ENCODE measurements at regions not wholly inside any gene's neighbourhood (a gene's known extent, or its start where the extent isn't known, plus 50 kb on each side); places are given as distances from the start of the nearest gene placed in this dataset.
"Not testable (repeated sequence)": the region's sequence is repeated elsewhere in the genome, so short reads cannot be mapped to it uniquely, and the experiment has no call there.

DNA sequence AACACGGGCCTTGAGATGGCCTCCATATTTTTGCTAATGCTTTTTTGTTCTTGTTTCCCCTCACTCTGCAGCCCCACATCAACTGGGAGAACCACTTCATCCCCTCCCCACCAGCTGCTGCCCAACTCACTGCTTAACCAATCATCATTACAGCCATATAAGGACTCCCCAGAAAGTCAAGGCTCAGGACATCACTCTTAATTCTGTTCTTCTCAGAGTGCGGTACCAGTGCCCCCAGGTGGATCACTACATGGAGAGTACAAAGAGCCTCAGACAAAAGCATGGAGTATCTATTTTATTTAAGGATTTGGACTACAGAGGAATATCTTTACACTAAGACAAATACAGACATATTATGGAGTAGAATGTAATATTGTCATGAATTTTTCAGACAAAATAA lies 340.6 kb downstream of the PAX3 start:
- TF ChIP-seq, protein P1, sequence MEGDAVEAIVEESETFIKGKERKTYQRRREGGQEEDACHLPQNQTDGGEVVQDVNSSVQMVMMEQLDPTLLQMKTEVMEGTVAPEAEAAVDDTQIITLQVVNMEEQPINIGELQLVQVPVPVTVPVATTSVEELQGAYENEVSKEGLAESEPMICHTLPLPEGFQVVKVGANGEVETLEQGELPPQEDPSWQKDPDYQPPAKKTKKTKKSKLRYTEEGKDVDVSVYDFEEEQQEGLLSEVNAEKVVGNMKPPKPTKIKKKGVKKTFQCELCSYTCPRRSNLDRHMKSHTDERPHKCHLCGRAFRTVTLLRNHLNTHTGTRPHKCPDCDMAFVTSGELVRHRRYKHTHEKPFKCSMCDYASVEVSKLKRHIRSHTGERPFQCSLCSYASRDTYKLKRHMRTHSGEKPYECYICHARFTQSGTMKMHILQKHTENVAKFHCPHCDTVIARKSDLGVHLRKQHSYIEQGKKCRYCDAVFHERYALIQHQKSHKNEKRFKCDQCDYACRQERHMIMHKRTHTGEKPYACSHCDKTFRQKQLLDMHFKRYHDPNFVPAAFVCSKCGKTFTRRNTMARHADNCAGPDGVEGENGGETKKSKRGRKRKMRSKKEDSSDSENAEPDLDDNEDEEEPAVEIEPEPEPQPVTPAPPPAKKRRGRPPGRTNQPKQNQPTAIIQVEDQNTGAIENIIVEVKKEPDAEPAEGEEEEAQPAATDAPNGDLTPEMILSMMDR (IDR thresholded peaks at IDR 0.05), result no peak
- no peak for TF ChIP-seq POLR2A (IDR thresholded peaks at IDR 0.05)
- Histone ChIP-seq H3K27ac (no peak overlapping the region), H3K36me3 (ENCODE audit: low read depth, missing control alignments) (no peaks in the 10 kb centered on the region), H3K27me3 (no peaks in the 10 kb centered on the region), H3K4me1 (no peaks in the 10 kb centered on the region), H3K9me3 (no peaks in the 10 kb centered on the region), H3K4me3 (no peak overlapping the region)
- no peak for DNase-seq
- intact Hi-C loops (cut with DNase I; ENCODE audit: low total_unique reads), result no loop called here
- WGBS, 2 donors, result 86 to 91% methylated on average over 2 of the region's 2 CpGs

DNA sequence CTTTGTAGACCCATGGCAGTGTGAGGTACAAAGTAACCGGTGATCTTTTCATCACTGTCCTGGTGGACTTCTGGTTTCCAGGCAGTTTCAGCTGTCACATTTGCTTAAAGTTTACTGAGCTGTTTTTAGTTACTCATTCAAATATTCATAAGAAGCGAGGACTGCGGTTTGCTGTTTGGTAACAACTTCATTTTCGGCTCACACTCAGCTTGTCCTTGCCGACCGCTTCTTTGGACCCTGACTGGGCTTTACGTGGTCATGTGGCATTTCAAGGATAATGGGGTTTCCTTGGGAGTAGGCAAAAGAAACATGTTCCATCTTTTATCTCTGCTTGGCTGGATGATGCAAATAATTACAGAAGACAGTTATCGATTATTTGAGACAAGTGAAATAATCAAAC lies 350.7 kb downstream of the PAX3 start:
- no peaks in the 10 kb centered on the region for H3K9me3 ChIP-seq
- no peak for DNase-seq
- WGBS, 2 donors, result 87 to 88% methylated on average over 8 of the region's 8 CpGs
- no peaks in the 10 kb centered on the region for H3K4me1 ChIP-seq
- no peak overlapping the region for H3K27ac ChIP-seq
- no peaks in the 10 kb centered on the region for H3K36me3 ChIP-seq (ENCODE audit: low read depth, missing control alignments)
- intact Hi-C loops (cut with DNase I; ENCODE audit: low total_unique reads), result no loop called here
- TF ChIP-seq, protein P1 (IDR thresholded peaks at IDR 0.05), result no peak
- TF ChIP-seq POLR2A (IDR thresholded peaks at IDR 0.05), result no peak
- no peak overlapping the region for H3K4me3 ChIP-seq
- H3K27me3 ChIP-seq, result no peaks in the 10 kb centered on the region

DNA sequence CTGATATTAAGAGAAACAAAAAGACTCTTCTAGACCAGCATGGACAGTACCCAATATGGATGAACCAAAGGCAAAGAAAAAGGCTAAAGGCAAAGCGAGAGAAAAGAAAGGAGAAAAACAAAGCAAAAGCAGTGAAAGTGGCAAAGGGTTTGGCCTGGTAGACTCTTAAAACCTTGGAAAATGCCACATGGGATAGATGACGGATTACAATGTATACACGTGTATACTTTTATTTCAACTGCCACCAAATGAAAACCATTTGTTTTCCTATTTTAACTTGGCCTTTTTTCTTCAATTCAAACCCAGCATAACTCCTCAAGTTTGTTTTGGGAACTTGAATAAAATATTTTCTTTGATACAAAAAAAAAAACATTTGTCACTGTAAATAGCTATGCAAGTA lies 354.3 kb downstream of the PAX3 start:
- H3K36me3 ChIP-seq (ENCODE audit: low read depth, missing control alignments); H3K4me3 ChIP-seq; H3K4me1 ChIP-seq; H3K9me3 ChIP-seq; DNase-seq; intact Hi-C loops (cut with DNase I; ENCODE audit: low total_unique reads); H3K27me3 ChIP-seq: not testable (repeated sequence)
- 96 to 97% methylated on average over 3 of the region's 3 CpGs for WGBS, 2 donors
- H3K27ac ChIP-seq, result peak overlapping the region in 1 of 2 donors; percentile 88

DNA sequence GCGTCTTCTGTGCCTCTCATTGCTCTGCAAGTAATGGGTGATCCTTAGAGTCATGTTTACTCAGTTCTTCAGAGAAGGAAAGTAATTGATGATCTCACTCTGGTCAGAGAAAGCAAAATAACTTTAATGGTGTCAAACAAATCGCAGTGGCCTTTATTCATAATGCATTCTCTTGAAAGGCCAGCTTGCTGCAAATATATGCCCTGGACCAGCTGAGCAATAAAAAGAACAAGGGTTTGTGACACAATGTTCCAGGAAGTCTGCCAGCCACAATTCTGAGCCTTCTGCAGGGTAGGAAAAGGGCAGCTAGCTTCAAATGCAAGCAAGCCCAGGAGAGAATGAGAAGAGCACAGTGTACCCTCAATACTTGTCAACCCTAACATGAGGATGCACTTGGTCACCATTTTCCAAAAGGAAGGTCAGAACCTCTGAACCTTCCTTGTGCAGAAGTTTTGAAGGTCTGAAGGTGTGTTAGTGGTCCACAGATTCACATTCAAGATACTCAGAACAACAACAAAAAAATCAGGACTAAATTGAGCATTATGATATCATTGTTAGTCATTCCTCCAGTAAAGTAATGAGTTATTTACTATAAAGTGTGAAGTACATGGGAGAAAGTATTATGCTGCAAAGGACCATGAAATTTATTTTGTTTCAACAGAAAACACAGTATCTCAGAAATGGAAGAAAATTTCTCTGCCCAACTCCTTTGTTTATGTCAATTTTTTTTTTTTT lies 355.6 kb downstream of the PAX3 start:
- no peaks in the 10 kb centered on the region for H3K36me3 ChIP-seq (ENCODE audit: low read depth, missing control alignments)
- H3K9me3 ChIP-seq, result no peaks in the 10 kb centered on the region
- H3K27ac ChIP-seq, result peak overlapping the region; percentile 26 to 88
- intact Hi-C loops (cut with DNase I; ENCODE audit: low total_unique reads), result no loop called here
- no peaks in the 10 kb centered on the region for H3K27me3 ChIP-seq
- no peaks in the 10 kb centered on the region for H3K4me1 ChIP-seq
- peak; percentile 81 for DNase-seq
- no peak for TF ChIP-seq POLR2A (IDR thresholded peaks at IDR 0.05)
- TF ChIP-seq, protein P1 (IDR thresholded peaks at IDR 0.05), result no peak
- no peak overlapping the region for H3K4me3 ChIP-seq
- 25 to 38% methylated on average over 2 of the region's 2 CpGs for WGBS, 2 donors

DNA sequence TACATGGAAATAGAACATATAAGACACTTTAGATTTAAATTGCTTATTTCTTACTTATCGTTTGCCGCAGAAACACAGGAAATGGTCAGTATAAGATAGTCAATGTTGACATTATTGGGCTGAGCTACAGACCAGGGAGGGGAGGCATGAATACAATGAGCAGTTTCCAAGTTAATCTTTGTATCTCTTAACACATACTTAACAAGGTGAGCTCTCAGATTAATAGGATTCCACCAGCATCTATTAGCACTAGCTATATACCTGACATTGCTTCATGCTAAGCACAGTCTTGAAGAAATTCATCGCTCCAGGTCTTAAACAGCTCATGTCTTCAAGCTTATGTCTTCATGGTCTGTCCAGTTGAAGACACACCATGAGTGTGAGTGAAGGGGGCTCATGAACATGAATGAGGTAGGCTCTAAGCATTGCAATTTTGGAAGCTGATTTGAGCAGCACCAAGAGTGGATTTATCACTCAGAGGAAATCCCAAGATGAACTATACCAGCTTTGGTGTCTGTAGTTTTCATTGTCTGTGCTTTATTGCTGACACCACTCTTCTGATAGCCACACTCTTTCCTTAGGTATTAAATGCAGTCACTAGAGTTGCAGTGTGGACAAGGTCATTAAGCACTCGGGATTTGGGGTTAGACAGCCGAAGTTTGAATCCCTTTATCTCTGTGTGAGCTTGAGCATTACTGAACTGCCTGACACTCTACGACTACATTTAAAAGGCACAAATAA lies 359.3 kb upstream of the EPHA4 start:
- 80 to 82% methylated on average over 6 of the region's 6 CpGs for WGBS, 2 donors
- Histone ChIP-seq H3K4me1 (no peaks in the 10 kb centered on the region), H3K36me3 (ENCODE audit: low read depth, missing control alignments) (no peaks in the 10 kb centered on the region), H3K9me3 (no peaks in the 10 kb centered on the region), H3K27me3 (no peaks in the 10 kb centered on the region), H3K4me3 (no peak overlapping the region), H3K27ac (no peak overlapping the region)
- no peak for DNase-seq
- intact Hi-C loops (cut with DNase I; ENCODE audit: low total_unique reads), result no loop called here
- no peak for TF ChIP-seq POLR2A (IDR thresholded peaks at IDR 0.05)
- TF ChIP-seq, protein P1 (IDR thresholded peaks at IDR 0.05), result no peak
